ENCODE measurements at regions not wholly inside any gene's neighbourhood (a gene's known extent, or its start where the extent isn't known, plus 50 kb on each side); places are given as distances from the start of the nearest gene placed in this dataset.

DNA sequence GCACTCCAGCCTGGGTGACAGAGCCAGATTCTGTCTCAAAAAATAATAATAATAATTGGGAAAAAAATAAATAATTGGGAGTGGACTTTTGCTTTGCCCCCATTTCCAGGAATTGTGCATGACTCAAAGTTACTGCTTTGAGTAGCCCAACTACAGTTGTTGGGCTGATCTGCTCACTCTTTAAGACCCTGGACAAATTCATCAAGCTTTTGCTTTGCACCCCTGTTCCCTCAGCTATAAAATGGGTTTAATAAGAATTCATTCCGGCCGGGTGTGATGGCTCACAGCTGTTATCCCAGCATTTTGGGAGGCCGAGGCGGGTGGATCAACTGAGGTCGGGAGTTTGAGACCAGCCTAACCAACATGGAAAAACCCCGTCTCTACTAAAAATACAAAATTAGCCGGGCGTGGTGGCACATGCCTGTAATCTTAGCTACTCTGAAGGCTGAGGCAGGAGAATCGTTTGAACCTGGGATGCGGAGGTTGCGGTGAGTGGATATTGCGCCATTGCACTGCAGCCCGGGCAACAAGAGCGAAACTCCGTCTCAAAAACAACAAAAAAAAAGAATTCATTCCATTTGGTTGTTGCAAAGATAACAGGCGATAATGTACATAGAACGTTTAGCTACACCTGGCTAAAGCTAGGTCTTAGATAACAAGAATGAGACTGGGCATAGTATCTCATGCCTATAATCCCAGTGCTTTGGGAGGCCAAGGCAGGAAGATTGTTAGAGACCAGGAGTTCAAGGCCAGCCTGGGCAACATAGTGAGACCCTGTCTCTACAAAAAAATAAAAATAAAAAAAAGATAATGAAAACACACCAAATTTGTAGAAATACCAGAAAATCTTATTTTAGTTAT, 87.9 kb upstream of the ZNF217 start:
- H3K9me3 Mint-ChIP-seq, result peaks cover 2% of the 10 kb centered on the region
- Histone ChIP-seq H3K9me3 (ENCODE audit: low read depth) (no peaks in the 10 kb centered on the region), H3K9ac (no peak overlapping the region), H3K4me2 (no peak overlapping the region), H3K4me1 (peaks cover 30% of the 10 kb centered on the region), H3F3A (ENCODE audit: low read depth) (peaks cover 29% of the 10 kb centered on the region), H2AFZ (replicated peaks) (no peak overlapping the region), H3K4me3 (no peak overlapping the region), H3K27me3 (no peaks in the 10 kb centered on the region), H4K20me1 (ENCODE audit: low read depth) (no peaks in the 10 kb centered on the region), H3K79me2 (ENCODE audit: low read depth) (no peaks in the 10 kb centered on the region), H3K27ac (no peak overlapping the region), H3K36me3 (no peaks in the 10 kb centered on the region)
- H3K4me1 Mint-ChIP-seq, result peaks cover 34% of the 10 kb centered on the region
- H3K4me3 Mint-ChIP-seq, result no peak overlapping the region
- TF ChIP-seq EZH2 (IDR thresholded peaks at IDR 0.05), result no peak
- TF ChIP-seq, protein P1, sequence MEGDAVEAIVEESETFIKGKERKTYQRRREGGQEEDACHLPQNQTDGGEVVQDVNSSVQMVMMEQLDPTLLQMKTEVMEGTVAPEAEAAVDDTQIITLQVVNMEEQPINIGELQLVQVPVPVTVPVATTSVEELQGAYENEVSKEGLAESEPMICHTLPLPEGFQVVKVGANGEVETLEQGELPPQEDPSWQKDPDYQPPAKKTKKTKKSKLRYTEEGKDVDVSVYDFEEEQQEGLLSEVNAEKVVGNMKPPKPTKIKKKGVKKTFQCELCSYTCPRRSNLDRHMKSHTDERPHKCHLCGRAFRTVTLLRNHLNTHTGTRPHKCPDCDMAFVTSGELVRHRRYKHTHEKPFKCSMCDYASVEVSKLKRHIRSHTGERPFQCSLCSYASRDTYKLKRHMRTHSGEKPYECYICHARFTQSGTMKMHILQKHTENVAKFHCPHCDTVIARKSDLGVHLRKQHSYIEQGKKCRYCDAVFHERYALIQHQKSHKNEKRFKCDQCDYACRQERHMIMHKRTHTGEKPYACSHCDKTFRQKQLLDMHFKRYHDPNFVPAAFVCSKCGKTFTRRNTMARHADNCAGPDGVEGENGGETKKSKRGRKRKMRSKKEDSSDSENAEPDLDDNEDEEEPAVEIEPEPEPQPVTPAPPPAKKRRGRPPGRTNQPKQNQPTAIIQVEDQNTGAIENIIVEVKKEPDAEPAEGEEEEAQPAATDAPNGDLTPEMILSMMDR (IDR thresholded peaks at IDR 0.05), result no peak
- TF ChIP-seq EZH2phosphoT487 (IDR thresholded peaks at IDR 0.05), result no peak
- H3K27ac Mint-ChIP-seq, result no peak overlapping the region
- H3K27me3 Mint-ChIP-seq (ENCODE audit: insufficient read depth, low read depth), result no peaks in the 10 kb centered on the region
- DNase-seq (ENCODE audit: low spot score), result no peak
- no peaks in the 10 kb centered on the region for H3K36me3 Mint-ChIP-seq

DNA sequence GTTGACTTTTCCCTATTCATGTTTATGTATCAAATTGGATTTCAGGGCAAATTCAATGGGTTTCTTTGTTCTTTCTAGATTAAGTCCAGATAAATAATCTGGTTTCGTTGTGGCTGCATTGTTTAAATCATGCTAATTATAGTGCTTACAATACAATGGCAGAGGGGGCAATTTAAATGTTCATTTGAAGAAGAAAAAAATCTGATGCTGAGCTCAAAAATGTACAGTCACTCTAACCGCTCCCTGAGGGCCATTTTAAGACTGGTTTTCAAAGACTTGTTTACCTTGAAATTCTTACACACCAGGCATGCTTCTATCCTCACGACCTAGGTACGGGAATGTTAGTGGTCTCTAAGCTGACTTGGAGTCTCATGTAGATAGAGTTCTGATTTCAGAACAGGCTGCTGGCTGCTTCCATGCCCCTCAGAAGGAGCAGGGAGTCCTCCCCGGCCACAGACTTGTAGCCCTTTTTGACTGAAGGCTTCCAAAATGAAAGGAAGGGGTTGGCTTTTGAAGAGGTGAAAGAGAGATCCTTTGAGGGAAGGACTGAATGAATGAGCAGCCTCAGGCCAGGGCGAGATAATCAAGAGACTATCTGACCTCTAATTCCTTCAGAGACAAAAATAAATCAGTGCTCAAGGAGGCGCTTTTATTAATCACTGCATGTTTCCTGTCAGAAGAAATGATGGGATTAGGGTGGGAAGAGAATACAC, 86.1 kb upstream of the ZNF217 start:
- Histone ChIP-seq H3K4me3 (peak overlapping the region; percentile 17), H3F3A (ENCODE audit: low read depth) (peaks cover 29% of the 10 kb centered on the region), H3K27me3 (no peaks in the 10 kb centered on the region), H2AFZ (replicated peaks) (peak overlapping the region; percentile 97), H3K79me2 (ENCODE audit: low read depth) (no peaks in the 10 kb centered on the region), H3K36me3 (no peaks in the 10 kb centered on the region), H3K9ac (no peak overlapping the region), H3K4me1 (peaks cover 30% of the 10 kb centered on the region), H3K9me3 (ENCODE audit: low read depth) (no peaks in the 10 kb centered on the region), H3K27ac (peak overlapping the region; percentile 80), H4K20me1 (ENCODE audit: low read depth) (no peaks in the 10 kb centered on the region), H3K4me2 (peak overlapping the region; percentile 54)
- H3K4me1 Mint-ChIP-seq, result peaks cover 34% of the 10 kb centered on the region
- peaks cover 2% of the 10 kb centered on the region for H3K9me3 Mint-ChIP-seq
- H3K27ac Mint-ChIP-seq, result peak overlapping the region; percentile 72
- TF ChIP-seq, protein P1 (IDR thresholded peaks at IDR 0.05), result no peak
- TF ChIP-seq EZH2phosphoT487 (IDR thresholded peaks at IDR 0.05), result no peak
- TF ChIP-seq EZH2 (IDR thresholded peaks at IDR 0.05), result no peak
- no peak overlapping the region for H3K4me3 Mint-ChIP-seq
- H3K27me3 Mint-ChIP-seq (ENCODE audit: insufficient read depth, low read depth), result peaks cover 2% of the 10 kb centered on the region
- DNase-seq (ENCODE audit: low spot score), result peak; percentile 34
- no peaks in the 10 kb centered on the region for H3K36me3 Mint-ChIP-seq

DNA sequence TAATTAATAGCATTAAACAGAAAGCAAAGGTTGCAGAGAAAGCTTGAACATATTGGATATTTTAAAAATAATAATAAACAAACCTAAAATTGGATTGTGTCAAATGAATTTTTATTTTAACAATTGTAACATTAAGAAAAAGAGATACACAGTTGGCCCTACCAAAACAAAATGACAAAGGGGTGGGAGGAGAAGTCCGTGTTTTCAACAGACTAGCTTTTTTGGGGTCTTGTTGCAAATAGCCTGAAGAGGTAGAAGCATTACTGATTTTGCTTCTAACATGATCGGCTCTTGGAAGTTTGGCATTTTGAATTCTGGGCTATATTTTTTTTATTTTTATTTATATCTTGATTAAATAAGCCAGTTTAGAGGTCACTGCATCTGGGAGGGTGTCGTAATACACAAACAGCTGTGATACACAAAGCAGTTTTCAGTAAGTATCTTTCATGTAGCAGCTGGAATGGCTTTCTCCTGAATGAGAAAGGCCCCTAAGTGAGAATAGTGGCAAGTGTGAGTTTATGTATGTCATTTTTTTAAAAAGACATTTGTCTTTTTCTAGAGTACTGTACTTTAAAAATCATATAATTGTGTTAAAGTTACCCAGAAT, 85.5 kb upstream of the ZNF217 start:
- peaks cover 29% of the 10 kb centered on the region for H3F3A ChIP-seq (ENCODE audit: low read depth)
- H3K4me2 ChIP-seq, result peak overlapping the region; percentile 54
- Mint-ChIP-seq H3K27me3 (ENCODE audit: insufficient read depth, low read depth) (peaks cover 2% of the 10 kb centered on the region), H3K4me1 (peaks cover 34% of the 10 kb centered on the region), H3K27ac (no peak overlapping the region), H3K4me3 (no peak overlapping the region), H3K9me3 (peaks cover 2% of the 10 kb centered on the region), H3K36me3 (no peaks in the 10 kb centered on the region)
- H3K4me3 ChIP-seq, result no peak overlapping the region
- H3K27ac ChIP-seq, result peak overlapping the region; percentile 80
- H3K27me3 ChIP-seq, result no peaks in the 10 kb centered on the region
- no peaks in the 10 kb centered on the region for H3K36me3 ChIP-seq
- TF ChIP-seq, protein P1 (IDR thresholded peaks at IDR 0.05), result no peak
- H3K9me3 ChIP-seq (ENCODE audit: low read depth), result no peaks in the 10 kb centered on the region
- no peaks in the 10 kb centered on the region for H3K79me2 ChIP-seq (ENCODE audit: low read depth)
- peak overlapping the region; percentile 97 for H2AFZ ChIP-seq (replicated peaks)
- H3K4me1 ChIP-seq, result peaks cover 30% of the 10 kb centered on the region
- H3K9ac ChIP-seq, result no peak overlapping the region
- no peaks in the 10 kb centered on the region for H4K20me1 ChIP-seq (ENCODE audit: low read depth)
- DNase-seq (ENCODE audit: low spot score), result no peak

Data from neural progenitor cell (in vitro differentiated cells).